Cardiac muscle cell (in vitro differentiated cells and primary cell): ENCODE measurements at regions not wholly inside any gene's neighbourhood (a gene's known extent, or its start where the extent isn't known, plus 50 kb on each side); places are given as distances from the start of the nearest gene placed in this dataset.
A peak's percentile ranks its signal among the peaks of the same experiment; 100 is the strongest.

Experiments used
- DNase-seq, 2 donors: peaks; one replicate each; pipeline versions ENCODE4 v3.0.0 to v3.0.0-alpha.2; 2010 to 2017; ENCODE audit warnings: low read depth in 1 of 2, low spot score in 1 of 2
- H3K27ac ChIP-seq: fragments of 200-600 bp; sonication (generic); 2 replicates; pipeline ENCODE4 v1.5.1; 2016
- H3K27me3 ChIP-seq: fragments of 200-600 bp; sonication (generic); 2 replicates; pipeline ENCODE4 v1.6.0; 2016; ENCODE audit warnings: control low read depth
- H3K36me3 ChIP-seq: fragments of 200-600 bp; sonication (generic); 2 replicates; pipeline ENCODE4 v1.5.1; 2016; ENCODE audit warnings: control low read depth
- H3K4me1 ChIP-seq: fragments of 200-600 bp; sonication (generic); 2 replicates; pipeline ENCODE4 v1.8.1; 2017; ENCODE audit warnings: low read depth, mild to moderate bottlenecking, mixed run types
- H3K4me3 ChIP-seq: fragments of 200-600 bp; sonication (generic); 2 replicates; pipeline ENCODE4 v1.5.1; 2016; ENCODE audit warnings: mild to moderate bottlenecking
- H3K9me3 ChIP-seq: fragments of 200-600 bp; sonication (generic); 2 replicates; pipeline ENCODE4 v1.5.1; 2017; ENCODE audit warnings: low read depth, mild to moderate bottlenecking, control low read depth
- TF ChIP-seq, protein P1 (sequence below): IDR thresholded peaks from 2 replicates; pipeline ENCODE4 v1.5.1; 2012; ENCODE audit warnings: low read depth, mild to moderate bottlenecking, low read length

- no peaks in the 10 kb centered on the region for H3K27me3 ChIP-seq
- H3K4me1 ChIP-seq = peaks cover 4% of the 10 kb centered on the region
- no peak overlapping the region for H3K27ac ChIP-seq
- H3K4me3 ChIP-seq = no peak overlapping the region
- H3K9me3 ChIP-seq = no peaks in the 10 kb centered on the region
- no peak for DNase-seq
- TF ChIP-seq, protein P1, sequence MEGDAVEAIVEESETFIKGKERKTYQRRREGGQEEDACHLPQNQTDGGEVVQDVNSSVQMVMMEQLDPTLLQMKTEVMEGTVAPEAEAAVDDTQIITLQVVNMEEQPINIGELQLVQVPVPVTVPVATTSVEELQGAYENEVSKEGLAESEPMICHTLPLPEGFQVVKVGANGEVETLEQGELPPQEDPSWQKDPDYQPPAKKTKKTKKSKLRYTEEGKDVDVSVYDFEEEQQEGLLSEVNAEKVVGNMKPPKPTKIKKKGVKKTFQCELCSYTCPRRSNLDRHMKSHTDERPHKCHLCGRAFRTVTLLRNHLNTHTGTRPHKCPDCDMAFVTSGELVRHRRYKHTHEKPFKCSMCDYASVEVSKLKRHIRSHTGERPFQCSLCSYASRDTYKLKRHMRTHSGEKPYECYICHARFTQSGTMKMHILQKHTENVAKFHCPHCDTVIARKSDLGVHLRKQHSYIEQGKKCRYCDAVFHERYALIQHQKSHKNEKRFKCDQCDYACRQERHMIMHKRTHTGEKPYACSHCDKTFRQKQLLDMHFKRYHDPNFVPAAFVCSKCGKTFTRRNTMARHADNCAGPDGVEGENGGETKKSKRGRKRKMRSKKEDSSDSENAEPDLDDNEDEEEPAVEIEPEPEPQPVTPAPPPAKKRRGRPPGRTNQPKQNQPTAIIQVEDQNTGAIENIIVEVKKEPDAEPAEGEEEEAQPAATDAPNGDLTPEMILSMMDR = no peak
- no peaks in the 10 kb centered on the region for H3K36me3 ChIP-seq
Measured at GRCh38 chr12:92582893-92583292, 119.9 kb upstream of the PLEKHG7 start.

GRCh38 chr12:92582475-92582874, 120.3 kb upstream of the PLEKHG7 start:
- no peaks in the 10 kb centered on the region for H3K27me3 ChIP-seq
- no peak overlapping the region for H3K27ac ChIP-seq
- TF ChIP-seq, protein P1 = no peak
- H3K4me1 ChIP-seq = peaks cover 4% of the 10 kb centered on the region
- no peak overlapping the region for H3K4me3 ChIP-seq
- H3K36me3 ChIP-seq = no peaks in the 10 kb centered on the region
- DNase-seq = no peak
- no peaks in the 10 kb centered on the region for H3K9me3 ChIP-seq

- Histone ChIP-seq H3K27me3 (no peaks in the 10 kb centered on the region), H3K36me3 (no peaks in the 10 kb centered on the region), H3K4me1 (peaks cover 4% of the 10 kb centered on the region), H3K4me3 (no peak overlapping the region), H3K9me3 (no peaks in the 10 kb centered on the region), H3K27ac (no peak overlapping the region)
- TF ChIP-seq, protein P1 = no peak
- DNase-seq = no peak
Measured at GRCh38 chr12:92581604-92582003, 121.2 kb upstream of the PLEKHG7 start.

- no peak for DNase-seq
- Histone ChIP-seq H3K9me3 (no peaks in the 10 kb centered on the region), H3K4me3 (no peak overlapping the region), H3K27ac (no peak overlapping the region), H3K36me3 (no peaks in the 10 kb centered on the region), H3K27me3 (no peaks in the 10 kb centered on the region), H3K4me1 (no peaks in the 10 kb centered on the region)
- TF ChIP-seq, protein P1 = no peak
Measured at GRCh38 chr12:92574911-92575570, 127.7 kb upstream of the PLEKHG7 start.

DNA sequence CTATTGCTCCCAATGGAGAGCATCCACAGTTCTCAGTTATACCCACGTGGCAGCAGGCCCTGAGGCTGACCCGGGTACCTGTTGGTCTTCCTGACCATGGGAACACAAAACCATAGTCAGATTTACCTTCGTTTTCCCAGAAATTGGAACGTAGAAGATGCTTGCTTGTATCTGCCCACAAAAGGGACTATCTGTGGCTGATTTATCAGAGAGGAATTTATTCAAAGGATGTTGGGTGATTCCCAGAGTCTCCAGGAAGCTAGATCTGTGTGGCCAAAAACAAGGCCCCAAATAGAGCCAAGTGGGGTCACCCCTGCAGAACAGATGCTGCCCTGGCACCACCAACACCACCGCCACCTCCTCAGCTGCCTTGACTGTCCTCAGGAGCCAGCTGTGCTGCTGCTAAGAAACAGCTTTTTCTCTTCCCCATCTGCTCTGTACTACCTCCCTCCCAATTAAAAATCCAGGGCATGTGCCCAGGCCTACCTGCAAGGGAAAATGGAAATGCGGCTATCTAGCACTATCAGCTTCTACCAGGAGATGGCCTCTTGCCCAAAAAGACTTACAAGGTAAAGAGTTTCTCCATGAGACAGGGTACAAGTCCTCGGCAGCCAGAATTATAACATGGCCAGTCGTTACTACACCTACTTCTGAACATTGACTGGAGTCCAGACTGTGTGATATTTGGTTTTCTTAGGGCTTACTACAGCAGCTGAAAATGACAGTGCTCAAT, 128.6 kb upstream of the PLEKHG7 start:
- no peak overlapping the region for H3K27ac ChIP-seq
- peak; percentile 29 to 30 for DNase-seq
- H3K4me1 ChIP-seq = no peaks in the 10 kb centered on the region
- H3K4me3 ChIP-seq = no peak overlapping the region
- no peaks in the 10 kb centered on the region for H3K27me3 ChIP-seq
- H3K36me3 ChIP-seq = no peaks in the 10 kb centered on the region
- TF ChIP-seq, protein P1 = peak; percentile 26
- no peaks in the 10 kb centered on the region for H3K9me3 ChIP-seq
